ENCODE measurements at regions not wholly inside any gene's neighbourhood (a gene's known extent, or its start where the extent isn't known, plus 50 kb on each side); places are given as distances from the start of the nearest gene placed in this dataset.
"Not testable (repeated sequence)": the region's sequence is repeated elsewhere in the genome, so short reads cannot be mapped to it uniquely, and the experiment has no call there.

DNA sequence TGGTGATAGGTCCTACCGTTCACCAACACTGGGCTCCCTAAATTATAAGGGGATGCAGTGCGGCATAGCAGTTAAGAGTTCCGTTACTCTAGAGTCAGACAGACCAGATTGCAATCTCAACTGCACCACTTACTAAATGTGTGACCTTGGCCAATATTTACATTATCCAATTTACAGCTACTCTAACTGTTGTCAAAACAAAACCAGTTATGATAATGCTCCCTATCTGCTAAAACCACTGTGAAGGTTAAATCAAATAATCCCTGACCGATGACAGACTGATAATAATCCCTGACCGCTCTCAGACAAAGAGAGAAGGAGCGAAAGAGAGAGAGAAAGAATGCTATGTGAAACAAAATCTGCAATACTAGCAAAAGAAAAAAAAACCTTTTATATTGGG lies 586.9 kb downstream of the PRIM2 start:
- TF ChIP-seq, protein P1, sequence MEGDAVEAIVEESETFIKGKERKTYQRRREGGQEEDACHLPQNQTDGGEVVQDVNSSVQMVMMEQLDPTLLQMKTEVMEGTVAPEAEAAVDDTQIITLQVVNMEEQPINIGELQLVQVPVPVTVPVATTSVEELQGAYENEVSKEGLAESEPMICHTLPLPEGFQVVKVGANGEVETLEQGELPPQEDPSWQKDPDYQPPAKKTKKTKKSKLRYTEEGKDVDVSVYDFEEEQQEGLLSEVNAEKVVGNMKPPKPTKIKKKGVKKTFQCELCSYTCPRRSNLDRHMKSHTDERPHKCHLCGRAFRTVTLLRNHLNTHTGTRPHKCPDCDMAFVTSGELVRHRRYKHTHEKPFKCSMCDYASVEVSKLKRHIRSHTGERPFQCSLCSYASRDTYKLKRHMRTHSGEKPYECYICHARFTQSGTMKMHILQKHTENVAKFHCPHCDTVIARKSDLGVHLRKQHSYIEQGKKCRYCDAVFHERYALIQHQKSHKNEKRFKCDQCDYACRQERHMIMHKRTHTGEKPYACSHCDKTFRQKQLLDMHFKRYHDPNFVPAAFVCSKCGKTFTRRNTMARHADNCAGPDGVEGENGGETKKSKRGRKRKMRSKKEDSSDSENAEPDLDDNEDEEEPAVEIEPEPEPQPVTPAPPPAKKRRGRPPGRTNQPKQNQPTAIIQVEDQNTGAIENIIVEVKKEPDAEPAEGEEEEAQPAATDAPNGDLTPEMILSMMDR (IDR thresholded peaks at IDR 0.05 in 2 of 3, conservative IDR thresholded peaks at IDR 0.05 in 1 of 3; ENCODE audit: borderline replicate concordance in 1 of 3, insufficient read depth in 1 of 3, low read depth in 2 of 3, low read length in 2 of 3) = not testable (repeated sequence)
- TF ChIP-seq, protein P2, sequence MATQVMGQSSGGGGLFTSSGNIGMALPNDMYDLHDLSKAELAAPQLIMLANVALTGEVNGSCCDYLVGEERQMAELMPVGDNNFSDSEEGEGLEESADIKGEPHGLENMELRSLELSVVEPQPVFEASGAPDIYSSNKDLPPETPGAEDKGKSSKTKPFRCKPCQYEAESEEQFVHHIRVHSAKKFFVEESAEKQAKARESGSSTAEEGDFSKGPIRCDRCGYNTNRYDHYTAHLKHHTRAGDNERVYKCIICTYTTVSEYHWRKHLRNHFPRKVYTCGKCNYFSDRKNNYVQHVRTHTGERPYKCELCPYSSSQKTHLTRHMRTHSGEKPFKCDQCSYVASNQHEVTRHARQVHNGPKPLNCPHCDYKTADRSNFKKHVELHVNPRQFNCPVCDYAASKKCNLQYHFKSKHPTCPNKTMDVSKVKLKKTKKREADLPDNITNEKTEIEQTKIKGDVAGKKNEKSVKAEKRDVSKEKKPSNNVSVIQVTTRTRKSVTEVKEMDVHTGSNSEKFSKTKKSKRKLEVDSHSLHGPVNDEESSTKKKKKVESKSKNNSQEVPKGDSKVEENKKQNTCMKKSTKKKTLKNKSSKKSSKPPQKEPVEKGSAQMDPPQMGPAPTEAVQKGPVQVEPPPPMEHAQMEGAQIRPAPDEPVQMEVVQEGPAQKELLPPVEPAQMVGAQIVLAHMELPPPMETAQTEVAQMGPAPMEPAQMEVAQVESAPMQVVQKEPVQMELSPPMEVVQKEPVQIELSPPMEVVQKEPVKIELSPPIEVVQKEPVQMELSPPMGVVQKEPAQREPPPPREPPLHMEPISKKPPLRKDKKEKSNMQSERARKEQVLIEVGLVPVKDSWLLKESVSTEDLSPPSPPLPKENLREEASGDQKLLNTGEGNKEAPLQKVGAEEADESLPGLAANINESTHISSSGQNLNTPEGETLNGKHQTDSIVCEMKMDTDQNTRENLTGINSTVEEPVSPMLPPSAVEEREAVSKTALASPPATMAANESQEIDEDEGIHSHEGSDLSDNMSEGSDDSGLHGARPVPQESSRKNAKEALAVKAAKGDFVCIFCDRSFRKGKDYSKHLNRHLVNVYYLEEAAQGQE (IDR thresholded peaks at IDR 0.05; ENCODE audit: low read depth) = not testable (repeated sequence)
- TF ChIP-seq, protein P3, sequence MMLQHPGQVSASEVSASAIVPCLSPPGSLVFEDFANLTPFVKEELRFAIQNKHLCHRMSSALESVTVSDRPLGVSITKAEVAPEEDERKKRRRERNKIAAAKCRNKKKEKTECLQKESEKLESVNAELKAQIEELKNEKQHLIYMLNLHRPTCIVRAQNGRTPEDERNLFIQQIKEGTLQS (IDR thresholded peaks at IDR 0.05) = not testable (repeated sequence)
- not testable (repeated sequence) for TF ChIP-seq YY1 (IDR thresholded peaks at IDR 0.05; ENCODE audit: extremely low read depth, insufficient replicate concordance, low read depth, low read length)
